NB4 (cell line): ENCODE measurements at regions not wholly inside any gene's neighbourhood (a gene's known extent, or its start where the extent isn't known, plus 50 kb on each side); places are given as distances from the start of the nearest gene placed in this dataset.

Experiments
- MAX ChIP-seq: IDR thresholded peaks from 2 replicates; pipeline ENCODE4 v1.6.1; 2011; ENCODE audit warnings: low read depth, low read length
- POLR2A ChIP-seq: IDR thresholded peaks from 2 replicates; pipeline ENCODE4 v1.6.1; 2011; ENCODE audit warnings: mild to moderate bottlenecking; ENCODE audit not compliant: insufficient read length; ENCODE audit errors: extremely low read depth
- TF ChIP-seq, protein P1 (sequence below): IDR thresholded peaks from one replicate; pipeline ENCODE4 v1.5.1; 2012; ENCODE audit warnings: low read depth, low read length

GRCh38 chr2:15840148-15840547, 100.2 kb upstream of the MYCN start:
- TF ChIP-seq, protein P1, sequence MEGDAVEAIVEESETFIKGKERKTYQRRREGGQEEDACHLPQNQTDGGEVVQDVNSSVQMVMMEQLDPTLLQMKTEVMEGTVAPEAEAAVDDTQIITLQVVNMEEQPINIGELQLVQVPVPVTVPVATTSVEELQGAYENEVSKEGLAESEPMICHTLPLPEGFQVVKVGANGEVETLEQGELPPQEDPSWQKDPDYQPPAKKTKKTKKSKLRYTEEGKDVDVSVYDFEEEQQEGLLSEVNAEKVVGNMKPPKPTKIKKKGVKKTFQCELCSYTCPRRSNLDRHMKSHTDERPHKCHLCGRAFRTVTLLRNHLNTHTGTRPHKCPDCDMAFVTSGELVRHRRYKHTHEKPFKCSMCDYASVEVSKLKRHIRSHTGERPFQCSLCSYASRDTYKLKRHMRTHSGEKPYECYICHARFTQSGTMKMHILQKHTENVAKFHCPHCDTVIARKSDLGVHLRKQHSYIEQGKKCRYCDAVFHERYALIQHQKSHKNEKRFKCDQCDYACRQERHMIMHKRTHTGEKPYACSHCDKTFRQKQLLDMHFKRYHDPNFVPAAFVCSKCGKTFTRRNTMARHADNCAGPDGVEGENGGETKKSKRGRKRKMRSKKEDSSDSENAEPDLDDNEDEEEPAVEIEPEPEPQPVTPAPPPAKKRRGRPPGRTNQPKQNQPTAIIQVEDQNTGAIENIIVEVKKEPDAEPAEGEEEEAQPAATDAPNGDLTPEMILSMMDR, result no peak
- TF ChIP-seq POLR2A (no peak), MAX (no peak)
